Common myeloid progenitor, CD34-positive (primary cell): ENCODE measurements at regions not wholly inside any gene's neighbourhood (a gene's known extent, or its start where the extent isn't known, plus 50 kb on each side); places are given as distances from the start of the nearest gene placed in this dataset.
A peak's percentile ranks its signal among the peaks of the same experiment; 100 is the strongest.

Source experiments
- CTCF ChIA-PET: fragments of 350-600 bp; sonication (Branson Sonifier 250); formaldehyde crosslinking; loops from one replicate; lab custom pipeline; 2021; ENCODE audit warnings: antibody characterized with exemption; lab: Charles Lee
- POLR2A ChIA-PET: fragments of 350-600 bp; sonication (Branson Sonifier 250); formaldehyde crosslinking; loops from one replicate; lab custom pipeline; 2021; ENCODE audit warnings: antibody characterized with exemption; lab: Charles Lee
- DNase-seq, 3 donors: peaks; one replicate each; pipeline versions ENCODE4 v3.0.0 to v3.0.0-alpha.2; 2013
- H3K27ac ChIP-seq, 2 experiments: 1 replicate in 1 of 2; 2 replicates in 1 of 2; pipeline ENCODE4 v1.7.0; 2013; ENCODE audit warnings: inconsistent platforms in 2 of 2, low read length in 2 of 2, mild to moderate bottlenecking in 2 of 2, low read depth in 1 of 2, moderate library complexity in 1 of 2; ENCODE audit not compliant: severe bottlenecking in 2 of 2, insufficient read depth in 1 of 2, poor library complexity in 1 of 2
- H3K27me3 ChIP-seq, 5 experiments: replicated peaks in 2 of 5; 1 replicate in 3 of 5; 2 replicates in 2 of 5; pipeline versions ENCODE4 v1.6.1 to v1.7.0; 2013; ENCODE audit warnings: low read length in 4 of 5, mild to moderate bottlenecking in 2 of 5, moderate library complexity in 2 of 5, inconsistent platforms in 1 of 5; ENCODE audit not compliant: insufficient read depth in 5 of 5, control insufficient read depth in 4 of 5
- H3K36me3 ChIP-seq, 4 experiments: 1 replicate in 2 of 4; 2 replicates in 2 of 4; pipeline versions ENCODE4 v1.6.1 to v1.7.0; 2013; ENCODE audit warnings: low read length in 3 of 4, control low read depth in 1 of 4, mild to moderate bottlenecking in 1 of 4; ENCODE audit not compliant: control insufficient read depth in 4 of 4, insufficient read depth in 4 of 4
- H3K4me1 ChIP-seq, 4 experiments: 1 replicate in 3 of 4; 2 replicates in 1 of 4; pipeline versions ENCODE4 v1.6.1 to v1.7.1; 2013; ENCODE audit warnings: low read length in 3 of 4, mild to moderate bottlenecking in 3 of 4, control low read depth in 1 of 4, inconsistent platforms in 1 of 4, moderate library complexity in 1 of 4; ENCODE audit not compliant: control insufficient read depth in 4 of 4, insufficient read depth in 4 of 4; ENCODE audit errors: control extremely low read depth in 1 of 4
- H3K4me3 ChIP-seq, 7 experiments: 1 replicate in 4 of 7; 2 replicates in 3 of 7; pipeline versions ENCODE4 v1.5.1 to v1.7.0; 2013; ENCODE audit warnings: mild to moderate bottlenecking in 7 of 7, low read length in 6 of 7, moderate library complexity in 6 of 7, inconsistent platforms in 2 of 7, low read depth in 2 of 7, control low read depth in 1 of 7; ENCODE audit not compliant: insufficient read depth in 4 of 7, control insufficient read depth in 1 of 7; ENCODE audit errors: extremely low read depth in 1 of 7
- H3K9me3 ChIP-seq, 5 experiments: 1 replicate in 4 of 5; 2 replicates in 1 of 5; pipeline versions ENCODE4 v1.6.1 to v1.7.1; 2013; ENCODE audit warnings: low read length in 4 of 5, mild to moderate bottlenecking in 2 of 5, inconsistent platforms in 1 of 5, low read depth in 1 of 5, moderate library complexity in 1 of 5; ENCODE audit not compliant: control insufficient read depth in 4 of 5, insufficient read depth in 2 of 5; ENCODE audit errors: control extremely low read depth in 1 of 5
- WGBS: methylation state at CpG from one replicate; pipeline ENCODE4 v1.1.5; 2013; ENCODE audit not compliant: insufficient coverage; 5-methylcytosine and 5-hydroxymethylcytosine counted together

- H3K9me3 ChIP-seq = peaks cover 0 to 8% (median under 1%) of the 10 kb centered on the region in 5 experiments
- WGBS = 100% methylated on average over 1 of the region's 3 CpGs
- H3K27ac ChIP-seq = no peak overlapping the region
- H3K4me1 ChIP-seq = no peaks in the 10 kb centered on the region
- ChIA-PET POLR2A (no interaction called here), CTCF (no interaction called here)
- no peak overlapping the region for H3K4me3 ChIP-seq
- no peaks in the 10 kb centered on the region for H3K27me3 ChIP-seq
- no peak for DNase-seq
- H3K36me3 ChIP-seq = no peaks in the 10 kb centered on the region
Observed at GRCh38 chr2:187150670-187151069, 297.4 kb downstream of the CALCRL start.

GRCh38 chr2:187148059-187148714, 299.2 kb upstream of the ZSWIM2 start:
- H3K4me3 ChIP-seq = no peak overlapping the region
- ChIA-PET POLR2A (no interaction called here), CTCF (no interaction called here)
- DNase-seq = no peak
- H3K36me3 ChIP-seq = no peaks in the 10 kb centered on the region
- H3K27ac ChIP-seq = no peak overlapping the region
- H3K9me3 ChIP-seq = no peaks in the 10 kb centered on the region
- H3K27me3 ChIP-seq = no peaks in the 10 kb centered on the region
- H3K4me1 ChIP-seq = no peaks in the 10 kb centered on the region
- WGBS = 100% methylated on average over 1 of the region's 2 CpGs

DNA sequence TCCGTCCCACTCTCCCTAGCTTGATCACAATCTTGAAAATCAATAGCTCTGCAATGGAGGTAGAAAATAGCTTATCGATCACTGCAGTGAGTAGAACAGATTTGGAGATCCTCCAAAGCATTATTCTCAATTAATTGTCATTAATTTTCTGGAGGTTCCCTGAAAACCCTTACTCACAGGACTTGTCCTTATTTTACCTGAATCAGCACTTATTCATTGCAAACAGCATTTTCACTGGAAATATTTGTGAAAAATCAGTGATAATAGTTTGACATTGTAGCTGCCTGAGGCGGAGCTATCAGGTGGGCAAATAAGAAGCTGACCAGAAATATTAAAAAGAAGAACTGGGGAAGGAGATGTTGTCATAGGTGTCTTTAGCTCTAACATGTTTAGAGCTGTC, 294.6 kb upstream of the ZSWIM2 start:
- CTCF ChIA-PET = no interaction called here
- Histone ChIP-seq H3K4me3 (no peak overlapping the region), H3K36me3 (no peaks in the 10 kb centered on the region), H3K27ac (no peak overlapping the region), H3K27me3 (no peaks in the 10 kb centered on the region), H3K4me1 (no peaks in the 10 kb centered on the region), H3K9me3 (peaks cover 0 to 4% (median 0%) of the 10 kb centered on the region in 5 experiments)
- DNase-seq = no peak
- POLR2A ChIA-PET = interaction anchor here (0.8 kb wide), 1 partner anchor 15 kb away, joined by 5 read pairs; no protein-coding TSS in a partner anchor
- 100% methylated on average over 1 of the region's 3 CpGs for WGBS

DNA sequence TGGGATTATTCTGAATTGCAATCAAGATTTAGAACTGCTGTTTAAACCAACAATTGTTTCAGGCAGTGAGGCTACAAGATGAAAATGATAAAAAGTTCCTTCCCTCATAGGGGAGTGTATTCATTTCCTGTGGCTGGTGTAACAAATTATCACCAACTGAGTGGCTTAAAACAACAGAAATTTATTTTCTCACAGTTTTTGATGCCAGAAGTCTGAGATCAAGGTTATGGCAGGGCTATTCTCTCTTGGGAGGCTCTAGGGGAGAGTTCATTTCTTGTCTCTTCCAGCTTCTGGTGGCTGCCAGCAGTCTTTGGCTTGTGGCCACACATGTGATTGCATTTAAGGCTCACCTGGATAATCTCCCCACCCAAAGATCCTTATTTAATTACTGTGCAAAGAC, 290.5 kb upstream of the ZSWIM2 start:
- CTCF ChIA-PET = interaction anchor here (1.6 kb wide), 1 partner anchor 308 kb away, joined by 4 read pairs; the partner anchor contains the start of gene CALCRL
- Histone ChIP-seq H3K9me3 (peaks cover 0 to 4% (median 0%) of the 10 kb centered on the region in 5 experiments), H3K27ac (no peak overlapping the region), H3K4me1 (peaks cover 0 to 8% (median 1%) of the 10 kb centered on the region in 4 experiments), H3K4me3 (no peak overlapping the region), H3K27me3 (no peaks in the 10 kb centered on the region), H3K36me3 (no peaks in the 10 kb centered on the region)
- DNase-seq = no peak
- POLR2A ChIA-PET = no interaction called here

- H3K27ac ChIP-seq = no peak overlapping the region
- no peak overlapping the region for H3K4me3 ChIP-seq
- ChIA-PET CTCF (interaction anchor here (0.7 to 1.6 kb wide), 4 partner anchors 23 to 309 kb away, joined by 3 to 4 read pairs (median 4); partner anchors contain the start of gene CALCRL), POLR2A (no interaction called here)
- no peaks in the 10 kb centered on the region for H3K36me3 ChIP-seq
- no peaks in the 10 kb centered on the region for H3K27me3 ChIP-seq
- peaks cover 0 to 4% (median 0%) of the 10 kb centered on the region in 5 experiments for H3K9me3 ChIP-seq
- WGBS = 80% methylated on average over 1 of the region's 1 CpG
- H3K4me1 ChIP-seq = peaks cover 0 to 8% (median 1%) of the 10 kb centered on the region in 4 experiments
- DNase-seq = peak; percentile 47 to 67 (median 63)
Observed at GRCh38 chr2:187138265-187138664, 289.3 kb upstream of the ZSWIM2 start.

DNA sequence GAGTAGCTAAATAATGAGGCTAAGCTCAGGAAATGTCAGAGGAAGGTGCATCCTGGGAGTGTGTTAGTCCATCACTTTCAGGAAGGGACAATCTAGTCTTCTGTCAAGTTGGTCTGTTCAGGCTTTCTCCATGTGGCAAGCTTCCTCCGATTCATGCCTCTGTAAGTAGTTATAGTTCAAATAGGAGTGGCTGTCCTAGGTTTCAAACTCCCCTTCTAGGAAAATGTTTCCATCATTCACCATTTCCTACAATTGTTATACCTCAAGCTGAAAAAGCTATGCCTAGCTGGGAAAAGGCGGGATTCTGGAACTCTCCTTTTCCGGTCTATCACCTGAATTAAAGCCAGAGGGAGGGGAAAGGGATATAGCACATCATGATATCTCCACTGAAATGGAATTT, 287.7 kb upstream of the ZSWIM2 start:
- Histone ChIP-seq H3K9me3 (peaks cover 0 to 4% (median 0%) of the 10 kb centered on the region in 5 experiments), H3K27me3 (no peaks in the 10 kb centered on the region), H3K36me3 (no peaks in the 10 kb centered on the region), H3K4me1 (peaks cover 0 to 8% (median 1%) of the 10 kb centered on the region in 4 experiments), H3K4me3 (no peak overlapping the region), H3K27ac (no peak overlapping the region)
- CTCF ChIA-PET = interaction anchor here (0.9 to 1.9 kb wide), 8 partner anchors 9 to 317 kb away, joined by 3 to 7 read pairs (median 4); no protein-coding TSS in a partner anchor
- 100% methylated on average over 2 of the region's 3 CpGs for WGBS
- POLR2A ChIA-PET = no interaction called here
- no peak for DNase-seq

GRCh38 chr2:187134306-187134705, 285.3 kb upstream of the ZSWIM2 start:
- Histone ChIP-seq H3K27me3 (no peaks in the 10 kb centered on the region), H3K9me3 (no peaks in the 10 kb centered on the region), H3K4me3 (no peak overlapping the region), H3K4me1 (peaks cover 0 to 8% (median 1%) of the 10 kb centered on the region in 4 experiments), H3K36me3 (no peaks in the 10 kb centered on the region), H3K27ac (no peak overlapping the region)
- no peak for DNase-seq
- CTCF ChIA-PET = no interaction called here
- POLR2A ChIA-PET = no interaction called here
